GM18505 (cell line): ENCODE measurements at regions not wholly inside any gene's neighbourhood (a gene's known extent, or its start where the extent isn't known, plus 50 kb on each side); places are given as distances from the start of the nearest gene placed in this dataset.

Source experiments
- ATAC-seq: cut with Tn5 transposase; IDR thresholded peaks from one replicate; pipeline ENCODE4 v1.9.1; 2021; ENCODE audit not compliant: unreplicated experiment
- POLR2A ChIP-seq: IDR thresholded peaks from 4 replicates; pipeline ENCODE4 v1.6.1; 2011; ENCODE audit warnings: borderline replicate concordance; ENCODE audit not compliant: insufficient read depth, insufficient read length; ENCODE audit errors: extremely low read depth

DNA sequence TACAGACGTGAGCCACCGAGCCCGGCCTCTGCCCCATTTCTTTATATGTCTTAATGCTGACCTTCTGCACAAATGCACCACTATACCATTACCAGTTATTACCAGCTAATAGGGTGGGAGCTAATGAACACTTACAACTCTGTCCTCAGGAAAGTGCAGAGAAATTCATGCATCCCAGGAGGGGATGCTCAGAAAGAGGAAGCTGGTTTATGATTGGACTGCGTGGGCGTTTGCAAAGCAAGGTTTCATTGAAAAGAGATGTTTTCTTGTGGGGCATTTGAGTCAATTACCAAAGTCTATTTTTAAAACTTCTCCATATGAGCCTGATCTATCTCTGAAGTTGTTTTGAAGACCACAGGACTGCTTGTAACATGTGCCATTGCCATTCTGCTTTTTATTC, 417.7 kb upstream of the CELF2 start:
- no peak for TF ChIP-seq POLR2A
- ATAC-seq: no peak

DNA sequence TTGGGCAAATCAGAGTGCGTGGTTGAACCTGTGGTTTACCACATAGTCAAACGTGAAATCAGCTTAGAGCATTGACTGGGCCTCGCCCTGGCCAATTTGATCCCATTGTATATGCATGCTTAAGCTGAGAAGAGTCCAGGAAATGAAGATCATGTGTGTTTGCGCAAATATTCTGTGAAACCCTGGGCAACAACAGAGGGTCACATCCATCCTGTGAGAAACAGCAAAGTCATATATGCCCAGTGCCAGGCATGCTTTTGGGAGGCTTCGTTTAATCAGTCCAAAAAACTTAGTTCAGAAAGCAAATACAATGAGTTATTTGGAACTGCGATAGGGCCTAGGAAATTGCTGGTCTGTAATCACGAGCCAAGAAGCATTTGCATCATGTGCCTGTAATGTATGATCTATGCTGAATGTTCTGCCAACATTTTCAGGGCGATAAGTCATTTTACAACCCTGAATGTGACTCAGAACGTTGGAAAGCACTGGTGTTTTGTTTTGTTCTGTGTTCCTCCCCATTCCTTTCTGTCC, 412.1 kb upstream of the CELF2 start:
- no peak for ATAC-seq
- TF ChIP-seq POLR2A: no peak

GRCh38 chr10:10609379-10609955, 408.2 kb upstream of the CELF2 start:
- no peak for ATAC-seq
- no peak for TF ChIP-seq POLR2A

DNA sequence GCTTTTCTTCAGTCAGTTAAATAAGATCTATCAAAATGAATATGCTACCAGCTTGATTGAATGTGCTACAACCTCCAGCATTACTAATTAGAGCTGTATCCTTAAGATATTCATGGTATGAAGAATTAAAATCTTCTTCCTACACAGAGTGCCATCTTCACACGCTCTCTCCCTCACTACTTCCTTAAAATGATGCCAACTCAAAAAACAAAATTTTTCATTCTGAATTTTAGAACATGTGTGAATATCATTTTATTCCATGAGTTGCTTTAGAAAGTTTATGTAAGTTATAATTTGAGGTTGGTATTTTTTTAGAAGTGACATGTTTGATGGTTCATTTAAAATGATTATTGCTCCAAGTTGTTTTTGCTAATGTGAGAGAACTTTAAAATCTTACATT, 407.5 kb upstream of the CELF2 start:
- no peak for TF ChIP-seq POLR2A
- ATAC-seq: no peak

DNA sequence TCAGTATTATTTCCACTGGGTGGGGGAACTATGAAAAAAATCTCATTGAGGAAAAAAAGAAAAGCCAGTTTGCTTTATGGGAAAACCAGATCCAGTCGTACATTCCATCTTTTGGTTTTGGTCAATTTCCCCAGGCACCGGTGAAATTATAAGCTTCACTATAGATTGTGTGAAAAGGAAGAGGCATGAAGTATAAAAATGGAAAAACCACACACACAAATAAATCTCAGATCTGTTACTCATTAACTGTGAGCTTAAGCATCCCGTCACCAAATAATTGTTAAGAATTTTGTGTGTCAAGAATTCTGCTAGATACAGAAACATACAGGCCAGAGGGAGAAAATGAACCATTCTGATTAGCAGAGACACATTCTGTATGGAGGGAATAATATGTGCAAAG, 405.5 kb upstream of the CELF2 start:
- no peak for TF ChIP-seq POLR2A

GRCh38 chr10:10613656-10614244, 403.9 kb upstream of the CELF2 start:
- no peak for ATAC-seq
- TF ChIP-seq POLR2A: no peak

More for the DNA sequence above, 405.5 kb upstream of the CELF2 start:
- no peak for ATAC-seq

GRCh38 chr10:10617686-10618085, 400.0 kb upstream of the CELF2 start:
- TF ChIP-seq POLR2A: no peak
- ATAC-seq: no peak

DNA sequence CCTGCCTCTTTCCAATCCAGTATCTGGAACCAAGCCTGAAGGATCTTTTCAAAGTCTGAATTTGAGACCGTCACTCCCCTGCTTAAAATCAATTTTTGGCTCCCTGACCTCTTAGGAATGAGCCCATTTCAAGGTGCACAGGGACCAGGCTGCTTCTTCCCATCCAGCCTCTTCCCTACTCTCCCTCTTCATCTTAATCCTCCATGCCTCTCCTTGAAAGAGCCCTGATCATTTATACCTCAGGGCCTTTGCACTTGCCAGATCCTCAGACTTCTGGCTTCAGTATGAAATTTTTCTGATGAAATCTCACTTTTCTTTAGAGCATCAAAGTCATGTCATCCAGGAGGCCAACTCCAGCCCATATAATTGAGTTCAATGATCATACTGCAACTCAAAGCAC, 399.5 kb upstream of the CELF2 start:
- no peak for ATAC-seq

GRCh38 chr10:10623958-10624566, 393.6 kb upstream of the CELF2 start:
- TF ChIP-seq POLR2A: no peak

More for the DNA sequence above, 399.5 kb upstream of the CELF2 start:
- TF ChIP-seq POLR2A: no peak

GRCh38 chr10:10624567-10624962, 393.1 kb upstream of the CELF2 start:
- ATAC-seq: no peak
- TF ChIP-seq POLR2A: no peak

More at GRCh38 chr10:10623958-10624566, 393.6 kb upstream of the CELF2 start:
- no peak for ATAC-seq

DNA sequence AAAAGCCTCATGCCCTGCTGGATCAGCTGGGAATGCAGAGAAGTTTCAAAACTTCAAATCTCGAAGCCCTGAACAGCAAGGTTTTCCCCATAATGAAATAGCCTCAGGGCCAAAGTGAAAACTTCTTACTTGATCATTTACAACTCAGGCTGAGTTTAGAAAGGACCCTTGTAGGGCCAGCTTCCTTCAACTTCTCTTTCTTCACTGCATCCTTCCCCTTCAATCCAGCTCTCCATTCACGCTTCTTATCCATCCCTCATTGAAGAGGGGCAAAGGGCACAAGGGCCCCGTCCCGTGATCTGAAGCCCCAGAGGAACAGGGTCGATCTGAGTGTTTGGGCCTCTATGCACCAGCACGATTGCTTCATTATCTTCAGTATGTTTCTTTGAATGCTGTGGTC, 392.2 kb upstream of the CELF2 start:
- ATAC-seq: no peak
- no peak for TF ChIP-seq POLR2A

- ATAC-seq: no peak
- no peak for TF ChIP-seq POLR2A
Observed at GRCh38 chr10:10626734-10627133, 390.9 kb upstream of the CELF2 start.

DNA sequence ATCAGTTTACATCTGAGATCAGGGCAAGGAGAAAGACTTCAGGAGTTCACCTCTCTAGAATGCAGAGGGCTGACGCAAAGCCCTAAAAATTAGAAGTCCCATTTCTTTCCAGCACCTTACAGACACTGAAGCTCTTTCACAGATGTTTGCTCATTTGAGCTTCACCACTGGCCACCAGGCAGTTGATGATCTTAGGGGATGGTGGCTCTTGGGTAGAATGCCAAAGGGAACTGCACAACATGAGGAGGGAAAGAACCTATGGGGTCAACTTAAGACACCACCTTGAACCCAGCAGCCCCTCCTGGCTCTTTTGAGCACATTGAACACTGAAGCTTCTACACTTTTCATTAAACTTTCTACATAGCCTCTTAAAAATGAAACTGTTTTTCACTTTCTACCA, 390.3 kb upstream of the CELF2 start:
- no peak for ATAC-seq
- no peak for TF ChIP-seq POLR2A

- ATAC-seq: no peak
- TF ChIP-seq POLR2A: no peak
Observed at GRCh38 chr10:10629512-10629911, 388.2 kb upstream of the CELF2 start.

DNA sequence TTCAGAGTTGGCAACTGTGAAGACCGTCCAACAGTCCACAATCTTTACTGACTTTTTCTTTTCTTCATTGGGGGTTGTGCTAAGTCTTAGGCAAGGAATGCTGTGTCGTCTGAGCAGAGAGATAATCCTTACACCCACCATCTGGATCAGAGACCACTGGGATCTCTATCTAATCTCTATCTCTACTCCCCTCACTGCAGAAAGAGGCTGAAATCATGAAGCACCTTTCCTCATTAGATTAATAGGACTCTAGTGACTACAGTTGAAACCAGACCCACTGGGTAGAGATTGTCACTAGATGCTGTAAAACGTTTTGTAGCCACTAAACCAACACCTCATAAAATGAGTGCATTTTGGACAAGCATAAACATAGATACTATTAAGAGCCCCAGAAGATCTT, 387.4 kb upstream of the CELF2 start:
- no peak for ATAC-seq

DNA sequence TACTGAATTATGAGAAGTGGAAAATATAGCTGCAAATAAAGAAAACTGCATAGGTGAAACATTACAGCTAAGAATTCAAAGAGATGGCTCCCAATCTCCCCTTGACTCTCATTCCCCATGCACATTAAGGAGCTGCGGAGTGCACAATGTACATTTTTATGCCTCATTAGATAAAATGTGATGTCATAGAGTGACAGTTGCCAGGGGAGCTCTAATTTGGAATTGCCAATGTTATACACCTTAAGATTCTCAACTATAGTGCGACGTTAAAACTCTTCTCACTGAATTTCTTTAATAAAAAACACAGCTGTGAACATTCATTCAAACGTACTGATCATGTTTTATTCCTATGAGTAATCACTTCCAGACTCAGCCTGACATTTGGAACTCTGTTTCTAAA, 386.9 kb upstream of the CELF2 start:
- TF ChIP-seq POLR2A: no peak
- no peak for ATAC-seq

More for the DNA sequence above, 387.4 kb upstream of the CELF2 start:
- TF ChIP-seq POLR2A: no peak
